Brain microvascular endothelial cell (primary cell): ENCODE measurements at regions not wholly inside any gene's neighbourhood (a gene's known extent, or its start where the extent isn't known, plus 50 kb on each side); places are given as distances from the start of the nearest gene placed in this dataset.

Experiments used
- DNase-seq: peaks from one replicate; pipeline ENCODE4 v3.0.0-alpha.2; 2020
- H3K27ac ChIP-seq: fragments of 250-450 bp; sonication (Bioruptor Pico); 2 replicates; pipeline ENCODE4 v1.5.1; 2020; ENCODE audit warnings: mild to moderate bottlenecking, moderate library complexity
- H3K27me3 ChIP-seq: fragments of 250-450 bp; sonication (Bioruptor Pico); replicated peaks from 2 replicates; pipeline ENCODE4 v1.5.1; 2020; ENCODE audit warnings: mild to moderate bottlenecking
- H3K36me3 ChIP-seq: fragments of 250-450 bp; sonication (Bioruptor Pico); replicated peaks from 2 replicates; pipeline ENCODE4 v1.5.1; 2020; ENCODE audit warnings: mild to moderate bottlenecking
- H3K4me3 ChIP-seq: 2 replicates; pipeline ENCODE4 v1.5.1; 2011; ENCODE audit warnings: low read depth, mild to moderate bottlenecking, control low read depth, low read length, moderate library complexity
- CTCF ChIP-seq: IDR thresholded peaks from 2 replicates; pipeline ENCODE4 v1.5.1; 2011; ENCODE audit warnings: low read depth, mild to moderate bottlenecking, moderate library complexity, low read length, control low read depth, inconsistent platforms; ENCODE audit errors: missing control alignments
- in situ Hi-C: cut with HindIII; loops from 2 replicates; pipeline ENCODE4 v1.10.0; 2017; ENCODE audit warnings: low sequenced_read_pairs, low pct_ligation_motif_present

GRCh38 chr3:43906849-43907507 is 216.2 kb downstream of the ABHD5 start:
- Histone ChIP-seq H3K27ac (no peak overlapping the region), H3K27me3 (no peaks in the 10 kb centered on the region), H3K4me3 (no peak overlapping the region), H3K36me3 (no peaks in the 10 kb centered on the region)
- in situ Hi-C loops: no loop called here
- DNase-seq: no peak
- TF ChIP-seq CTCF: no peak

GRCh38 chr3:43907508-43907858 is 216.7 kb downstream of the ABHD5 start:
- no peak for TF ChIP-seq CTCF
- Histone ChIP-seq H3K27me3 (no peaks in the 10 kb centered on the region), H3K27ac (no peak overlapping the region), H3K36me3 (no peaks in the 10 kb centered on the region), H3K4me3 (no peak overlapping the region)
- in situ Hi-C loops: no loop called here
- DNase-seq: no peak

- H3K36me3 ChIP-seq: no peaks in the 10 kb centered on the region
- H3K27me3 ChIP-seq: no peaks in the 10 kb centered on the region
- TF ChIP-seq CTCF: no peak
- DNase-seq: no peak
- H3K27ac ChIP-seq: no peak overlapping the region
- in situ Hi-C loops: no loop called here
- no peak overlapping the region for H3K4me3 ChIP-seq
These were observed 217.7 kb downstream of the ABHD5 start for GRCh38 chr3:43908456-43908855.

- no peak for TF ChIP-seq CTCF
- no peak overlapping the region for H3K27ac ChIP-seq
- no peak overlapping the region for H3K4me3 ChIP-seq
- in situ Hi-C loops: no loop called here
- DNase-seq: no peak
- H3K36me3 ChIP-seq: no peaks in the 10 kb centered on the region
- H3K27me3 ChIP-seq: no peaks in the 10 kb centered on the region
These were observed 218.4 kb downstream of the ABHD5 start for GRCh38 chr3:43909149-43909548.

- H3K36me3 ChIP-seq: no peaks in the 10 kb centered on the region
- H3K4me3 ChIP-seq: no peak overlapping the region
- H3K27ac ChIP-seq: no peak overlapping the region
- no peak for TF ChIP-seq CTCF
- H3K27me3 ChIP-seq: no peaks in the 10 kb centered on the region
- in situ Hi-C loops: no loop called here
- DNase-seq: no peak
These were observed 220.0 kb downstream of the ABHD5 start for GRCh38 chr3:43910750-43911149.
